ENCODE measurements at regions not wholly inside any gene's neighbourhood (a gene's known extent, or its start where the extent isn't known, plus 50 kb on each side); places are given as distances from the start of the nearest gene placed in this dataset.

- TF ChIP-seq POLR2A (IDR thresholded peaks at IDR 0.05), result no peak
- no peak for TF ChIP-seq EP300 (IDR thresholded peaks at IDR 0.05)
- TF ChIP-seq CTCF (IDR thresholded peaks at IDR 0.05), result no peak
These were observed 62.0 kb upstream of the RNF32 start for GRCh38 chr7:156578578-156578940.

All from suprapubic skin (tissue), 3 donors.